Esophagus squamous epithelium (tissue), 4 donors: ENCODE measurements at regions not wholly inside any gene's neighbourhood (a gene's known extent, or its start where the extent isn't known, plus 50 kb on each side); places are given as distances from the start of the nearest gene placed in this dataset.

Source experiments
- POLR2A ChIP-seq, 4 donors: fragments of 450-650 bp; IDR thresholded peaks; one replicate each; pipeline ENCODE4 v1.6.1; 2017; ENCODE audit warnings: antibody characterized with exemption in 4 of 4, mild to moderate bottlenecking in 4 of 4, moderate library complexity in 3 of 4
- TF ChIP-seq, protein P1 (sequence below), 6 experiments: fragments of 450-650 bp in 4 of 6; fragments of 200-600 bp in 2 of 6; sonication (generic) in 2 of 6; IDR thresholded peaks; one replicate each; pipeline ENCODE4 v1.5.1; 2016 to 2019; ENCODE audit warnings: antibody characterized with exemption in 6 of 6, mild to moderate bottlenecking in 4 of 6, moderate library complexity in 4 of 6

DNA sequence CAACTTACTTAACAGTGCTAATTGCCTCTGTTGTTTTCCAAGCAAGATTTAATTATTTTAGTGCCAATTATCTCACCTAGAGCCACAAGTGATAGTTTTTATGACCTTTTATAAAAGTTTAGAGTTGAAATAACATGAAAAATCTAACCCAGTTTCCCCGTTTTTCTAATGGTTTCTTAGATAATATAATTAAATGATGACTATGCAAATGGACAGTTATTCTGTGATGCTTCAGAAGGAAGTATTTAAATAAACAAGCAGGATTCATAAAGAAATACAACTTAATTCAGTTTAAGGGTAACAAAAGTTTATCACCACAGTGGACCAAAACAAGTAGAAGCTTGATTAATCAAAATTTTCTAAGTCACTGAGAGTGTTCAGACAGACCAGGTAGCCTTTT is 721.2 kb upstream of the SOX9 start:
- TF ChIP-seq, protein P1, sequence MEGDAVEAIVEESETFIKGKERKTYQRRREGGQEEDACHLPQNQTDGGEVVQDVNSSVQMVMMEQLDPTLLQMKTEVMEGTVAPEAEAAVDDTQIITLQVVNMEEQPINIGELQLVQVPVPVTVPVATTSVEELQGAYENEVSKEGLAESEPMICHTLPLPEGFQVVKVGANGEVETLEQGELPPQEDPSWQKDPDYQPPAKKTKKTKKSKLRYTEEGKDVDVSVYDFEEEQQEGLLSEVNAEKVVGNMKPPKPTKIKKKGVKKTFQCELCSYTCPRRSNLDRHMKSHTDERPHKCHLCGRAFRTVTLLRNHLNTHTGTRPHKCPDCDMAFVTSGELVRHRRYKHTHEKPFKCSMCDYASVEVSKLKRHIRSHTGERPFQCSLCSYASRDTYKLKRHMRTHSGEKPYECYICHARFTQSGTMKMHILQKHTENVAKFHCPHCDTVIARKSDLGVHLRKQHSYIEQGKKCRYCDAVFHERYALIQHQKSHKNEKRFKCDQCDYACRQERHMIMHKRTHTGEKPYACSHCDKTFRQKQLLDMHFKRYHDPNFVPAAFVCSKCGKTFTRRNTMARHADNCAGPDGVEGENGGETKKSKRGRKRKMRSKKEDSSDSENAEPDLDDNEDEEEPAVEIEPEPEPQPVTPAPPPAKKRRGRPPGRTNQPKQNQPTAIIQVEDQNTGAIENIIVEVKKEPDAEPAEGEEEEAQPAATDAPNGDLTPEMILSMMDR (IDR thresholded peaks at IDR 0.05), result no peak
- no peak for TF ChIP-seq POLR2A (IDR thresholded peaks at IDR 0.05)
